HG03457 (cell line): ENCODE measurements at regions not wholly inside any gene's neighbourhood (a gene's known extent, or its start where the extent isn't known, plus 50 kb on each side); places are given as distances from the start of the nearest gene placed in this dataset.
"Not testable (repeated sequence)": the region's sequence is repeated elsewhere in the genome, so short reads cannot be mapped to it uniquely, and the experiment has no call there.

Experiments used
- ATAC-seq: cut with Tn5 transposase; IDR thresholded peaks from one replicate; pipeline ENCODE4 v1.9.1; 2021; ENCODE audit warnings: moderate number of reproducible peaks; ENCODE audit not compliant: unreplicated experiment

DNA sequence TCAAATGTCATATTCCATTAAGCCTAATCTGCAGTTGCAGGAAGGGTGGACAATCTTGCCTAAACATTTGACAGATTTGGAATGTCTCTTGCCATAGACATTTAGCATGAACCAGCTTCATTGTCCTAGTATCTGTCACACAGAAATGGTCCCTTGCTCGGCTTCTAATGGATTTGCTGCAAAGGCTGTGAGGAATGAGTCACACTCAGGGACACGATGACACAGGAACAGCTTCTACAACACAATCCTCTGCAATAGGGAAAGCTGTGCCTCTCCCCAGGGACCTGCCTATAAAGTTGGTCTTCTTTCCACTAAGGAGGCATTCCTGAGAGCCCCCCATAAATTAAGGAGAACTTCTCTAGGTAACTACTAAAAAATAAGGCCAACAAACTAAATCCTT is 155.1 kb upstream of the L3MBTL4 start:
- no peak for ATAC-seq

DNA sequence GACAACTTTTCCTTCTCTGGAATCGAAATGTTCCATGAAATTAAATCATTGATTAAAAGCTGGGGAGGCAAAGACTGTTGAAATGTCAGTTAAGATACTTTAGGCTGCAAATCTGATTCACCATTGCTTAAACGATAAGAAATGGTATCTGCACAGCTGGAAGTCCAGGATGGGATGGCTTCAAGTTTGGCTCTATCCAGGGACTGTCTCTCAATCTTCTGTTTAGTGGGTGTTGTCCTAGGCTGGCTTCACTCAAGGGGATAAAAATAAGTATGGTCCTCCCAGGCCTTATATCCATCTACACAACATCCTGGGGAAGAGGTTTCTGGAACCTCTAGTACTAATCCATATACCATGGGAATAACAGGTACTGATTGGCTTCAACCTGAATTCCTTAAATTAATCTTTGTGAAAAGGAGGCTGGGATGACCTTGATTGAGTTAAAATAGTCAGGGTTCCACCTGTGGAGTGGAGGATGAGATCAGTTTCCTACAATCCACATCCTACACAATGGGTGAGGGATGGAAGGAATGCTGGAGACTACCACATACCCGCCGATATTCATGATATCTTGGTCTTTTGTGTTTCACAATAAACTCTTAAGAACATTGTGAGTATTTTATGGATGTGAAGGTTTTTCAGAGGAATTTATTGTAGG is 156.0 kb upstream of the L3MBTL4 start:
- ATAC-seq: no peak

DNA sequence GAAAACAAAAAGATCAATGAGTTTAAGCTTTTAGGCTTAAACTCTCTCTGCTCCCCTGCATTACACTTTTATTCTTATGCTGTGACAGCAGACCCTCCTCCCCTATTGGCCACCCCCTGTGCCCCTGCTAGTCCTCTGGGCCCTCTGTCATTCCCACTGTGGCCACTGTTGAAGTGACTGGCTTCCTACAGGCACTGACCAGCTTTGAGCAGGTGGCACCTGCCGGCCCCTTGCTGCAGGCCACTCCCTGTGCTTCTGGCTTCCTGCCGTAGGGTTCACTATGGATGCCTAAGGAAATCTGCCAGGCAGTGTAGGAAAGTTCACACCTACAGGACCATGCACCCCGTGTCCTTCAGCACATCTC is 156.5 kb upstream of the L3MBTL4 start:
- ATAC-seq: no peak

DNA sequence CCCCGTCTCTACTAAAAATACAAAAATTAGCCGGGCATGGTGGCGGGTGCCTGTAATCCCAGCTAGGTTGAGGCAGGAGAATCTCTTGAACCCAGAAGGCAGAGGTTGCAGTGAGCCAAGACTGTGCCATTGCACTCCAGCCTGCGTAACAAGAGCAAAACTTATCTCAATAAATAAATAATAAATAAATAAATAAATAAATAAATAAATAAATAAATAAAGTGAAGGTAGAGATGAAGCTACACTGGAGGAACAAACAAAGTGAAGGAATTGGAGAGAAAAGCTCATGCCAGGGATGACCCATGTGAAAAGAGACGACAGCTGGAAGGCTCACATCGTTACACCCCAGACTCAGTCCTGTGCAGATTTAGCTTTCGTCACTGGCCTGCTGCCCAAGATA is 157.3 kb upstream of the ARHGAP28 start:
- ATAC-seq: not testable (repeated sequence)

DNA sequence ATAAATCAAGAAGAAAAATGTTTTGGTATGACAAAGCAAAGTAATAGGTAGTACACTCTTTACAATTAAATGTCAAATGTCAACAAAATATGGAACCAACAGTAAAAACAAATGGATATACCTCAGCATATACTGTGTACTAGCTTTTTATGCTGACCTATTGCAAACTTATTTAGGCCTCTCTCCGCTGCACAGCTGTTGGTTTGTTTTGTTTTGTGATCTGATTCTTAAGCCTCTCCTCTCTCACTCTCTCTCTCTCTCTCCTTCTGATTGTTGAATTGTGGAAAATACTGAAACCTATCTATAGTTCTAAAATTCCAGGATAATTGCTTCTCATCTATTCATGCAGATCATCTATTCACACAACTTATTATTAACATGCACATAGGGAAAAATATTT is 154.9 kb upstream of the ARHGAP28 start:
- no peak for ATAC-seq

DNA sequence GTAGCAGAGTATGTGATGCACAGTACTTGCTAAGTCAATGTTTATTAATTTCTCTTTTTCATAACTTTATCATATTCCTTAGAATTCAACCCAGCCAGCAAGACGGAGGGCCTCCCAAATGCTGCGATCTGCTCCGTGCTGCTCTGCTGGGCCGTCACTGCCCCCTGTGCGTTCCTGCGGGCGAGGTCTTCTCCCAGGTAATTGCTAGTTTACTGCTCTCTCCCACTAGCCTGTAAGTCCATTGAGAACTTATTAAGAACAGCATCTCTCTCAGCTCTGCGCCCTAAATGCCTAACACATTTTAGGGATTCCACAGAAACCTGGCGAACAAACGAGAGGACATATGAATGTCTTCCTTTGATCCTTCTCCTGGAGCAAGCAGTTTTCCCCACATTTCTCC is 153.6 kb upstream of the ARHGAP28 start:
- no peak for ATAC-seq

DNA sequence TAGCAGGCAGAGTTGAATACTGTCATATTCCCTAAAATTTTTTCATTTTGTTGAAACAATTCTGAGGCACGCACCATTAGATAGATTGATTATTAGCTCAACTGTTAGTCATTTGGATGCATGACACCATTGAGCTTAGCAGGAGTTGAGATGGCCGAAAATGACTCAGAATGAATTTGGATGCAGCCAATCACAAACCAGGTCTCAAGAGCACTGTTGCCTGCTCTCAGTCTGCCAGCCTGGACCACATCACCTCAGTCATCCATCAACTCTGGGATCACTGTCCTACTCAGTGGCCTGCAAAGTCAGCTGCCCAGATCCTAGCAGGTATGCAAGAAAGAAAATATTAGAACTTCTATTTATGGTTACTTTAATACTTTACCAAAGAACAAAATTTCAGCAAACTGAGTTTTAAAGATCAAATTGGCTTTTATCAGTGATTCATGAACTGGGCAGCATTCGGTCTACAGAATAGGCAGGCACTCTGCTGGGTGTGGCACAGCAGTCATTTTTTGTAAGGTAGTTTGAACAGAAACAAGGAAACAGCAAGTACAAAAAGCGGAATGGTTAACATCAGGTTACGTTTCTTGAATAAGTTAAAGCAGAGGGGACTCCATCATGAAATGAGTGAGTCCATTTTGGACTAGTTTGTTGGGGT is 152.7 kb upstream of the ARHGAP28 start:
- ATAC-seq: no peak

DNA sequence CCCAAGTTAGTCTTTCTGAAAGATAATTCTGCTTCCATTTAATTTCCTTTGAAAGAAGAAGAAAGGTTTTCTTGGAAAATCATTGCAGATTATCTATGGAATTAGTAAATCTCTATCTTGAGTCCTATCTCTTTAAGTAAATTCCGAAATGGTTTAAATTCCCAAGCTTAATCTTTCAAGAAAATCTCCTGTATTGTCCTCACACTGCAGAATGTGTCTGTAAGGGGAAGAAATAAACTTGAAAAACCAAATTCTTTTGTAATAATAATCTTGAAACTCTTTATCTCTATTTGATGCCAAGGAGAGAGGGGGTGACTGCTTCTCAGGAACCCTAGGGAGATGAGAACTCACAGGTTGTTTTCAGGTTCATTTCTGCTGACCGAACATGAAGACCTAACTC is 150.8 kb upstream of the ARHGAP28 start:
- ATAC-seq: no peak

DNA sequence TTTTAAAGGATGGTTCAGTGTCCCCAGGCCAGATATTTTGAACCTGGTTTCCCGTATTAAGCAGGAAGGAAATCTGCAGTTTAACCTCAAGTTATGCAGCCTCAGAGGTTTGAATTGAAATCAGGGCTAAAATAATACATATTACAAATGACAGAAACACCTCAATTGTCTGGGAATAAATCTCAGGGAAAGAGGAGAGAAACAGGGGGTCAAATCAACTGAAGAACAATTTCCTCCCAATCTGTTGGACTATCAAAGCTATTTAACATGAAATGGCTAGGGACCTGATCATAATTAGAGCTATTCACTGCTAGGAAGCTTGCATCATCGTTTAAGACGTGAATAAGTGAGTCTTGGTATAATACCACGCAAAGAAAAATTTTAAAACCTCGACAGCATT is 150.0 kb upstream of the ARHGAP28 start:
- ATAC-seq: no peak

DNA sequence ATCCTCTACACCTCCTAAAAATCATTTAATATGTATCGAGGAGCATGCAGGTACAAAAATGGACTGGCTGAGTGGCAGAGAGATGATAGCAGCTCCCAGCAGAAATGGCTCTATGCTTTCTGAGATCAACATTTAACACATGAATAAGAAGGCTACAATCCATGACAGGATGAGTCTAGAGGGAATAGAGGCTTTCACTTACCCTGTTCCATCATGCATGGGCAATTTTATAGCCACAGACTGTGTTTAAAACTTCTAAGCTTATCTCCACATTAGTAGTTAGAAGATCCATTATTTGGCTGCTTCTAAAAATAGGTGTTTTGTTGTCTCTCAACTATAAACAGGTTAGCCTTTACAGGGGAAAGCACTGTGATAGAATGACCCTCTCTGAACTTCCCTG is 149.1 kb upstream of the ARHGAP28 start:
- no peak for ATAC-seq

DNA sequence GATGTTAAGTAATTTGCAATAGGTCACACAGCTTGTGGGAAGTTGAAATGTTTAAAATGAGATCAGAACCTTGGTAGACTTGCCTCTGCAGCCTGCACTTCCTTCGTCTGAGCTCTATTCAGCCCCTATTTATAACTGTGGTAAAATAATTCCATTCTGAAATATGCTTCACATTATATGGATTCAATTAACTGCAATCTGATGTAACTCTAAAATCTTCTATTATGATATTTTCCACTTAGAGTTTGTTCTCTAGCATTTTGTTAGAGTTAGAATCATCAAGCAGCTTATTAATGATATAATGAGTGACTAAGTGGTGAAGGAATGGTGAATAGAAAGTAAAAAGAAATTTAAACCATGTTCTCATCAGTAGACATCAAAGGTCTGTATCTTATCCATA is 139.6 kb upstream of the ARHGAP28 start:
- no peak for ATAC-seq

DNA sequence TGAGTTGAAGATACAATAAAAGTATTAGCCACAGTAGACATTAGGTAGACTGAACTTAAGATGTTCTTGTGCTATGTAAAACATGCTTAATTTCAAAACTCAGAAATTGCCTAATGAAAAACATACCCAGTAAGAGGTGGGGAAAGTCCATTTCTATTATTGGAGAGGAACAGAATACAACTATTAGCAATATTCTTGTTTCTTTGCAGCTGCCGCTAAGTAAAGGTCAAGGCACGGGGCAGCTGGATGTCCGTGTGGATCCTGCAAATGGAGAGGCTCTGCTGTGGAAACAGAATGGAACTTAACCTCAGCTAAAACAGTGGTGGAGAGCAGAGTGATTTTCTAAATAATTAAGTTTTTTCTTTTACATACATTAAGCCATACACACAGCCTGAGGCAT is 139.2 kb upstream of the ARHGAP28 start:
- ATAC-seq: no peak

DNA sequence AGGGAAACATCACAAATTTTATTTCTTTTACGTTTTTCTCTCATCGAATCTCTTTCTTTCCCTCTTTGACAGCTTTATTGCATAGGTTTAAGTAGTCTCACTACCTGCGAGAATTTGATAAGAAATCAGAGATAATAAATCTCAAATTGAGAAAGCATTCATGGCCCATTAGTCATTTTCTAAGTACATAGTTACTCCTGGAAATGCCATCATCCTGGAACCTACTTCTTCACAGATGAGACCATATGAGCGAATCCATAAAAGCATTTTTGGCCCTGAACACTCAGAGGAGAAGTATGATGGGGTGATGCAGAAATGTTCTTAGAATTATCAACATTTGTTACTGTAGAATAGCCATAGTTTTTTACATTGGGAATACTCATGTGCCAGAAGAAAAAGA is 138.0 kb upstream of the ARHGAP28 start:
- ATAC-seq: no peak

DNA sequence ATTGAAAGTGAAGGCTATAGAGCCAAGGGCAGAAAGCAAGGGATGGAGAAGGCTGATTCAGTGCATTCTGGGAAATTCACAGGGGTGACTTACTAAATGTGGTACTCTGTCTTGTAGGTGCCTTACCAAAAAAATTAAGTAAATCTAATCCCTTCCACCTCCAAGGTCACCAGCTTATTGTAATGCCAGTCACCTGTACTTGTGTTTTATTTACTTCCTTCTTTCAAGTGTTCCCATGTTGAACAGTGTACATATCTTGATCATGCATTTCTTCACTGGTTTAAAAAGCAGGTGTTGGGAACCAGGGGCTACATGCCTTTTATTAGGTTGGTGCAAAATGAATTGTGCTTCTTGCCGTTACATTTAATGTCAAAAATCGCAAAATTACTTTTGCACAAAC is 137.0 kb upstream of the ARHGAP28 start:
- no peak for ATAC-seq

DNA sequence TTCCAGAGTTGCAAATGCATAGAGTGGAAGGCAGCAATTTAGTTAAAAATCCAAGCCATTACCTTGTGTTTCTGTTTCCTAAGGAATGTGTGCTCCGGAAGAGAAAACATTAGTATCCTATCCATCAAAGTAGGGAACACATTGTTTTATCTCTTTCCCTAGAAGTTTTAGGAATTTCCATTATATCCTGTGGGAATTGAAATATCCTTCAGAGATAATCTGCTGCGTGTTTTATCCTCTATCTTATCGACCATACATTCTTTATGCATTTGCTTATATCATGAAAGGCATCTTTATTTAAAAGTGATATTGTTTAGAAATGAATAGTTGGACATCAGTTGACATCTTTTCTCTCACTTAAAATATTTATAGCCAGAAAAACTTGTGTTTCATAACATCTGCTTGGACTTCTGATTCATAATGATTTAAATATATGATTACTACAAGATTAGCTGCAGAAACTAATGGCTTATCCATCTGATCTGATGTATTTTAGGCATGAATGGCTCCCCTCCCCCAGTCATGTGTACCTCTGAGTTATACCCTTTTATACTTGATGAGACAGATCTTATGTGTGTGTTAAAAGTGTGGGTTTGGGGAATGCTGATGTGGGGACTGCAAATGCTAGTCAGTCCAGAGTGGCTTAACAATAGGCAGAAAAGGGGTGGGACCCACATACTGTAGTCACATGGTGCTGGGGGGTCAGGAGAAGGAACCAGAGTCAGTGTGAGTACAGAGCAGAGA is 136.2 kb upstream of the ARHGAP28 start:
- ATAC-seq: no peak

DNA sequence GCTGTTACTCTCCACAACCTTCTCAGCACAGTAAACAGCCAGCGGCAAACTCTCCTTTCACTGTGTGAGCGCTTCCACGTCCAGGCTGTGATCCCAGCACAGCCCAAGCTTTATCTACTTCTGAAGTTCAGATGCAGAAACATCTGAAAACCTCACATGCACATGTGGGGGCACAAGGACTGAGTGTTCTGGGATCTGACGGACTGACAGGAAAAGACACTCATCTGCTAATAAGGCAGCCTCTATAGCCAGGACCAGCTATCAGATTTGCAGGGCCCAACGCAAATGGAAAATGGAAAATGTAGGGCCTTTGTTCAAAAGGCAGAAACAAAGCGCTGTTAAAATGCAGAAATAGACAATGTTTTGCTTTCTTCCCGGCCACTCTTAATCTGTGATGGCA is 133.8 kb upstream of the ARHGAP28 start:
- ATAC-seq: no peak

DNA sequence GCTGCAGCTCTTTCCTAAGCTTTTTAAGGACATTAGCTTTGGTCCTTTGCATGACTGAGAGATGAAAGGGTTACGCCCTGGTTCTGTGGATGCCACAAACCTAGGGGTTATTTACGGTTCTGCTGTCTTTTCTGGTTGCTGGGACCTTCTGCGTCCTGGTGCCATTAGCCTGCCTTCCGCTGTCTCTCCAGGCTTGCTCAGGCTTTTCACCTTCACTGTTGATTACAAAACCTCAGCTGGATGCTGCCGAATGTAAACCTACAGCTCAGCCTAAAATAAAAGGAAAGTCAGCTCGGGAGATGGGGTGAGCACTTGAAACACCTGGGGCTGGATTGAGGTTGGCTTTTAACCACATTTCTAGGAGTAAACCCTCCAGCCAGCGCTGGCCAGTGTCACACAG is 130.9 kb upstream of the ARHGAP28 start:
- ATAC-seq: no peak

DNA sequence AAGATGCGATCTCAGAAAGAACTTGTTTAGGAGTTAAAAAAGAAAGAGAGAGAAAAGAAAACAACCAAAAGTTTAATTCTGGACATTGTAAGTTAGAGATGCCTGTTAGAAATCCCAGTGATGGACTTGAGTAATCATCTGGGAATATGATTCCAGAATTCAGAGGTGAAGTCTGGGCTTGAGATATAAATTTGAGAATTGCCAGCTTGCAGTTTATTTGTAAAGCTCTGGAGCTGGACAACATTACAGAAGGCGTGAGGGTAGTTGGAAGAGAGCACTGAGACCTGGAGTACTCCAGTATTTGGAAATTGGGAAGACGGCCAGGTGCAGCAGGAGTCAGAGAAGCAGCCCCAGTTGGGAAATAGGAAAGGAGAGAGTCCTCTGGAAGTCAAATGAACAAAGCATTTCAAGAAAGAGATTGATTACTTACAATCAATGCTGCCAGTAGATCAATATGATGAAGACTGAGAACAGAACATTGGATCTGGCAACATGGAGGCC is 128.8 kb upstream of the ARHGAP28 start:
- ATAC-seq: no peak

DNA sequence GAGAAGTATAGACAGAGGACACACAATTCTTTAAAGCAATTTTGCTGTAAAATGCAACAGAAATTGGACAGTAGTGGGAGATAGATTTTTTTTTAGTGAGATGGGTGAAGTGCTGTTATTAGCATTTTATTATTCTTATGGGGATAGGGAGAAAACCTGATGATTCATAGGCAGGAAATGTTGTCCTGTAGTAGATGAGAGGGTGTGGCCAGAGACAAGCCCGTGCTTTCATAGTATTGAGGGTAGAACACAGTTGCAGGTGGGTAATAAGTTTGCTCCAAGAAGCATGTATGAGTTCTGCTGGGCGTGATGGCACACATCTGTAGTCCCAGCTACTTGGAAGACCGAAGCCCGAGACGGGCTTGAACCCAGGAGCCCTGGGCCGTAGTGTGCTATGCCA is 128.3 kb upstream of the ARHGAP28 start:
- ATAC-seq: no peak

DNA sequence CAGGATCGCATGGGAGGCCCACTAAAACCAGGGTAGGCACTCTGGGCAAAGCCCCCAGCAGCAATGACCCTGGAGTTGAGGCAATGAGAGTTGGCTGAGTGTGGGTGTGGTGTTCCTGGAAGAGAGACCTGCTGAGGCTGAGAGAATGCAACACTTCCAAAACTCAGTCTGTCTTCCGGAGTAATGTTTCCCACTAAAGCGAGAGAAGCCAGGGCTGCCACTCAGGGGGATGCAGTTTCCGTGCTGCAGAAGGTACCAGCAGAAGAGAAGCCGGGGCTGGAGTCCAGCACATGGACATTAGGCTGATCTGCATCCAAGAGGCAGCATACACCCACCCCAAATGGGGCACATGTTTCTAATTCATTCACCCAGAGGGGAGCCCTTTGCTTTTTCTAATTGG is 127.2 kb upstream of the ARHGAP28 start:
- ATAC-seq: no peak

DNA sequence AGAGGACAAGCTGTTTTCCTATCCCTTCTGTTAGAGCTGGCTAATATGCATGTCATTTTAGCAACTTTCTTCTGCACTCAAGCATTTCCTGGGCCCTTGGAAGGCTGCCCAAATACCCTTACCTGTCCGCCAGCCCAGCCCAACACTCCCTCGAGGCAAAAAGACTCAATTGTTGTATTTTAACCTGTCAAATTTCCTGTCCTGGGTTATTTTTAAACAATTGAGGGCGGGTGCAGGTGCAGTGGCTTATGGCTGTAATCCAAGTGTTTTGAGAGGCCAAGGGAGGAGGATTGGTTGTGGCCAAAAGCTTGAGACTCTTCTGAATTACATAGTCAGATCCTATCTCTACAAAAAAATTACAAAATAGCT is 125.0 kb upstream of the ARHGAP28 start:
- ATAC-seq: no peak

DNA sequence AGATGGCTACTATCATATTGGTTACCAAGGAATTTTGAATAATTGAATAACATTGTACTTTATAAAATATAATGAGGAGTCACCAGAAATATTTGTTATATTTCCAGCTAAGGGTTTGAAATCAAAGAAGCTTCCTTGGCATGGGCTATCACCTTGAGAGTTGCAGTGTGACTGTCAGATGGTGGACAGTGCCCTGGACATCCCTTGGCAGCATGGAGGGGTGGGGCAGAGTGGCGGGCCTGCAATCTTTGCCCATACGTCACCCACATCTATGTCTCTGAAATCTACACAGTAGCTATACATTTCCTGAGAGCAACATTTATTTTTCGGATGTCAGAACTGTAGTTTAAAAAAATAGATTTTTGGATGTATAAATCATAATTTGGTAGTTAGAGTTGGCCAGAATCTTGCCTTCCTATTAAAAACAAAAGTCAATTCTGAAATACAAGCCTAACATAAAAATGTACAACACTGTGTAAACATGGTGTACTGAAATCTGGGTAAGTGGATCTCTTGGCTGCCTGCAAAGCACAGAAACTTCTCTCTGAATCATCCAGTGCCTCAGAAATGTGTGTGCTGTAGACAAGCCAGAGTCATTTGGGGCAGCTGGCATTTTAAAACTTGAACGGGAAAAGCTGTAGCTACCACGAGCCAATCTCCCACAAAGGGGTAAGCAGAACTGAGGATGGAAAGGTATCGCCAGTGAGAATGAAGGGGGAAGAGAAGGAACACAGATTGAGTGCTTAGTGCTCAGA is 124.2 kb upstream of the ARHGAP28 start:
- no peak for ATAC-seq
